Progenitor cell of endocrine pancreas (in vitro differentiated cells): ENCODE measurements at regions not wholly inside any gene's neighbourhood (a gene's known extent, or its start where the extent isn't known, plus 50 kb on each side); places are given as distances from the start of the nearest gene placed in this dataset.

Source experiments
- DNase-seq: peaks from one replicate; pipeline ENCODE4 v3.0.0; 2021; ENCODE audit warnings: low spot score; ENCODE audit not compliant: unreplicated experiment
- H3K27ac Mint-ChIP-seq: 2 replicates; pipeline ENCODE4 v1.8.0; 2021; ENCODE audit warnings: mild to moderate bottlenecking, moderate library complexity, mixed read lengths
- H3K27me3 Mint-ChIP-seq: 2 replicates; pipeline ENCODE4 v1.8.0; 2021; ENCODE audit warnings: mixed read lengths
- H3K36me3 Mint-ChIP-seq: 2 replicates; pipeline ENCODE4 v1.8.0; 2022; ENCODE audit warnings: mixed read lengths; ENCODE audit not compliant: insufficient read depth
- H3K4me1 Mint-ChIP-seq: 2 replicates; pipeline ENCODE4 v1.8.0; 2021; ENCODE audit warnings: low read depth, mixed read lengths
- H3K4me3 Mint-ChIP-seq: 2 replicates; pipeline ENCODE4 v1.8.0; 2021; ENCODE audit warnings: low read depth, mild to moderate bottlenecking, moderate library complexity, mixed read lengths
- H3K9me3 Mint-ChIP-seq: 2 replicates; pipeline ENCODE4 v1.8.0; 2021; ENCODE audit warnings: low read depth, mixed read lengths
- TF ChIP-seq, protein P1 (sequence below): fragments of 200-600 bp; sonication (generic); IDR thresholded peaks from one replicate; pipeline ENCODE4 v1.5.0; 2021; ENCODE audit warnings: antibody characterized with exemption, mild to moderate bottlenecking; ENCODE audit not compliant: unreplicated experiment

DNA sequence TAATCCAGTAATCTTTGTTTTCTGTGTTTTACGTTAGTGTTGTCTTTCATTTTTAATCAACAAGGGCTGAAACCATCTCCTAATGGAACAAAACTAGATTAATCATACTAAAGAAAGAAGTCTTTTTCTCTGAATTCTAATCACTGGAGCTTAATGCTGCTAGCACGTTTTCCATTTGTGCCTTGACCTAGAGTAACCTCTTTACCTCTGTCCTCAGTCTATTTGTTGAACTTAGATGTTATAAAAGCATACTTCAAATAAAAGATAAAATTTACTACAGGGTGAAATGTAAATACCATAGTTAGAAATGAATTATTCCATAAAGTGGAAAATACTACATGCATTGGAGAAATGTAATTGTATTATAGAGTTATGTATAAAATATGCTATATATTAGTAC is 207.1 kb downstream of the NKX6-1 start:
- H3K36me3 Mint-ChIP-seq, result peaks cover 9% of the 10 kb centered on the region
- TF ChIP-seq, protein P1, sequence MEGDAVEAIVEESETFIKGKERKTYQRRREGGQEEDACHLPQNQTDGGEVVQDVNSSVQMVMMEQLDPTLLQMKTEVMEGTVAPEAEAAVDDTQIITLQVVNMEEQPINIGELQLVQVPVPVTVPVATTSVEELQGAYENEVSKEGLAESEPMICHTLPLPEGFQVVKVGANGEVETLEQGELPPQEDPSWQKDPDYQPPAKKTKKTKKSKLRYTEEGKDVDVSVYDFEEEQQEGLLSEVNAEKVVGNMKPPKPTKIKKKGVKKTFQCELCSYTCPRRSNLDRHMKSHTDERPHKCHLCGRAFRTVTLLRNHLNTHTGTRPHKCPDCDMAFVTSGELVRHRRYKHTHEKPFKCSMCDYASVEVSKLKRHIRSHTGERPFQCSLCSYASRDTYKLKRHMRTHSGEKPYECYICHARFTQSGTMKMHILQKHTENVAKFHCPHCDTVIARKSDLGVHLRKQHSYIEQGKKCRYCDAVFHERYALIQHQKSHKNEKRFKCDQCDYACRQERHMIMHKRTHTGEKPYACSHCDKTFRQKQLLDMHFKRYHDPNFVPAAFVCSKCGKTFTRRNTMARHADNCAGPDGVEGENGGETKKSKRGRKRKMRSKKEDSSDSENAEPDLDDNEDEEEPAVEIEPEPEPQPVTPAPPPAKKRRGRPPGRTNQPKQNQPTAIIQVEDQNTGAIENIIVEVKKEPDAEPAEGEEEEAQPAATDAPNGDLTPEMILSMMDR, result no peak
- DNase-seq, result no peak
- H3K27me3 Mint-ChIP-seq, result no peaks in the 10 kb centered on the region
- peaks cover 11% of the 10 kb centered on the region for H3K4me1 Mint-ChIP-seq
- no peak overlapping the region for H3K4me3 Mint-ChIP-seq
- peaks cover 35% of the 10 kb centered on the region for H3K9me3 Mint-ChIP-seq
- H3K27ac Mint-ChIP-seq, result no peak overlapping the region

DNA sequence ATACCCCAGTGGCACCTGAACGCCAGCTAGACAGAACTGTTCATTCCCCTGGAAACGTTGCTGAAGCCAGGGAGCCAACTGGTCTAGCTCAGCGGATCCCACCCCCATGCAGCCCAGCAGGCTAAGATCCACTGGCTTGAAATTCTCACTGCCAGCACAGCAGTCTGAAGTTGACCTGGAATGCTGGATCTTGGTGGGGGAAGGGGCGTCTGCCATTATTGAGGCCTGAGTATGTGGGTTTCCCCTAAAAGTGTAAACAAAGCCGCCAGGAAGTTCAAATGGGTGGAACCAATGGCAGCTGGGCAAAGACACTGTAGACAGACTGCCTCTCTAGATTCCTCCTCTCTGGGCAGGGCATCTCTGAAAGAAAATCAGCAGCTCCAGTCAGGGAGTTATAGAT is 213.0 kb downstream of the NKX6-1 start:
- Mint-ChIP-seq H3K36me3 (peaks cover 9% of the 10 kb centered on the region), H3K27ac (no peak overlapping the region), H3K4me3 (no peak overlapping the region), H3K9me3 (peaks cover 28% of the 10 kb centered on the region), H3K4me1 (peaks cover 22% of the 10 kb centered on the region), H3K27me3 (no peaks in the 10 kb centered on the region)
- no peak for DNase-seq
- TF ChIP-seq, protein P1, result no peak

DNA sequence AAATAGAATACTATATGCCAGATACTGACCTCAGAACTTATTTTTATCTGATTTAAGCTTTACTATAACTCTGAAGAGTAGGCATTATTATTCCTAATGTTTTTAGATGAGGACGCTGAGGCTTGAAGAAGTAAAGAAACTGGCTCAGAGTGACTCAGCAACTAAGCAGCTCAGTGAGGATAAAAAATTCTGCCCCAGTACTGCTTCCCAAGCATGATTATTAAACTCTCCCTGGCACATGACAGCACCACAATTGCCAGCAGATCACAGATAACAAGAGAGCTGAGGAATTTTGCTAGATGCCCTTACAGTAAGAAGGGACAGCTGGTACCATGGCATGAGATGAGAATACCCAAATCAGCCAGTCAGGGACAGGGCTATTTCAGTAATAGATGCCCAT is 219.4 kb downstream of the NKX6-1 start:
- TF ChIP-seq, protein P1, result no peak
- DNase-seq, result no peak
- Mint-ChIP-seq H3K4me3 (no peak overlapping the region), H3K27ac (no peak overlapping the region), H3K27me3 (no peaks in the 10 kb centered on the region), H3K4me1 (peaks cover 15% of the 10 kb centered on the region), H3K9me3 (no peaks in the 10 kb centered on the region), H3K36me3 (no peaks in the 10 kb centered on the region)

DNA sequence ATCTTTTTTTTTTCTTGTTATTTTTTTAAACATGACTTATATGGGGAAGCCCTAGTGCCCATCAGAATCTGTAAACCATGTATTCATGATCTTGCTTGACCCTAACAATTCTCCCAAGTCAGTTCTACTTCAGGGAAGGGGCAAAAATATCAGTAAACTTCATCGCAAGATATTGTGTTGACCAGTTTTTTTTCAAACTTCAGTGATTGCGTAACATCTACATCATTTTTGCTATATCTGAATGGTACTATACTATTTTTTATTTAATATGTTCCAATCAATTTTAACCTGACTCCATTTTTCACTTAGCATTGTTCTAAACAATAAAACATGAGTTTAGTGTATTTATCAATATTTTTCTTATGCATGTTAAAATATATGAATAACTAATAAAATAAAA is 221.2 kb downstream of the NKX6-1 start:
- Mint-ChIP-seq H3K4me3 (no peak overlapping the region), H3K27ac (no peak overlapping the region), H3K4me1 (peaks cover 12% of the 10 kb centered on the region), H3K9me3 (no peaks in the 10 kb centered on the region), H3K27me3 (no peaks in the 10 kb centered on the region), H3K36me3 (no peaks in the 10 kb centered on the region)
- TF ChIP-seq, protein P1, result no peak
- no peak for DNase-seq

DNA sequence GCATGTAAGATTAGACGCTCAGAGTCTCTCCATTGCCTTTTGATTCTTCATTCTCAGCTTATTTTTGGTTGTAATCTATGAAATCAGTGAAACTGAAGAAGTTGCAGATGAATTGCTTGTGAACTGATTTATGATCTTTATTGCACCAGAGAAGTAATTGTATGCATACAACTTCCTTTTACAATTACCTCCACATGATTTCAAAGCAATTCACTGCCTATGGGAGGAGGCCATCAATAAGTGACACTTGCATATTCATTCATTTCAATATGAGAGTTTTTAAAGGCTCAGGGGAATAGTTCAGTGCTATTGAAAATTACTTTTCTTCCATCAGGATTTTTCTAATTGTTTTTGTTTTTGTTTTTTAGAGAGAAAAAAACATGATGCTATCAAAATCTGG is 222.3 kb downstream of the NKX6-1 start:
- no peak overlapping the region for H3K27ac Mint-ChIP-seq
- no peaks in the 10 kb centered on the region for H3K9me3 Mint-ChIP-seq
- no peaks in the 10 kb centered on the region for H3K27me3 Mint-ChIP-seq
- no peak overlapping the region for H3K4me3 Mint-ChIP-seq
- DNase-seq, result no peak
- TF ChIP-seq, protein P1, result no peak
- H3K36me3 Mint-ChIP-seq, result no peaks in the 10 kb centered on the region
- H3K4me1 Mint-ChIP-seq, result peaks cover 9% of the 10 kb centered on the region
